ENCODE measurements at regions not wholly inside any gene's neighbourhood (a gene's known extent, or its start where the extent isn't known, plus 50 kb on each side); places are given as distances from the start of the nearest gene placed in this dataset.
"Not testable (repeated sequence)": the region's sequence is repeated elsewhere in the genome, so short reads cannot be mapped to it uniquely, and the experiment has no call there.

DNA sequence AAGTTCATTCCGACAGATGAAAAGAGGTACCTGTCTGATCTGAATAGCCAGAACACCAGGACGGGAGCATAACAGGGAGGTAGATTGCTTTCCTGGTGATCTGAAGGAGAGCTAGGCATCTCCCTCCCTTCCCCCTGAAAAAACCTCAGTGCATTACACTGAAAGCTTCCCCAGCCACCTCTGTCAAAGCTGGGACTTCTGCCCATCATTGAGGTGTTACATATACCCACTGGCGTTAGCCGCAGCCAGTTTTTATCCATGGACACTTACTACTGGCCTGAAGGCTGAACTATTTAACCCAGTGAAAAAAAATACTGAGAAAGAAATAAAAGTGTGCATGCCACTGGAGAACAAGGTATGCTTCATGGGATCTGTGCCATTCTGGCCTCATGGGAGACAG lies 568.3 kb upstream of the ADAMTS5 start:
- no peak overlapping the region for H3K4me3 ChIP-seq (ENCODE audit: low read depth, low read length)
- TF ChIP-seq, protein P1, sequence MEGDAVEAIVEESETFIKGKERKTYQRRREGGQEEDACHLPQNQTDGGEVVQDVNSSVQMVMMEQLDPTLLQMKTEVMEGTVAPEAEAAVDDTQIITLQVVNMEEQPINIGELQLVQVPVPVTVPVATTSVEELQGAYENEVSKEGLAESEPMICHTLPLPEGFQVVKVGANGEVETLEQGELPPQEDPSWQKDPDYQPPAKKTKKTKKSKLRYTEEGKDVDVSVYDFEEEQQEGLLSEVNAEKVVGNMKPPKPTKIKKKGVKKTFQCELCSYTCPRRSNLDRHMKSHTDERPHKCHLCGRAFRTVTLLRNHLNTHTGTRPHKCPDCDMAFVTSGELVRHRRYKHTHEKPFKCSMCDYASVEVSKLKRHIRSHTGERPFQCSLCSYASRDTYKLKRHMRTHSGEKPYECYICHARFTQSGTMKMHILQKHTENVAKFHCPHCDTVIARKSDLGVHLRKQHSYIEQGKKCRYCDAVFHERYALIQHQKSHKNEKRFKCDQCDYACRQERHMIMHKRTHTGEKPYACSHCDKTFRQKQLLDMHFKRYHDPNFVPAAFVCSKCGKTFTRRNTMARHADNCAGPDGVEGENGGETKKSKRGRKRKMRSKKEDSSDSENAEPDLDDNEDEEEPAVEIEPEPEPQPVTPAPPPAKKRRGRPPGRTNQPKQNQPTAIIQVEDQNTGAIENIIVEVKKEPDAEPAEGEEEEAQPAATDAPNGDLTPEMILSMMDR (IDR thresholded peaks at IDR 0.05; ENCODE audit: low read depth, low read length, missing control alignments): no peak
- in situ Hi-C loops (cut with HindIII; ENCODE audit: low sequenced_read_pairs): no loop called here
- DNase-seq (ENCODE audit: low read depth): no peak

DNA sequence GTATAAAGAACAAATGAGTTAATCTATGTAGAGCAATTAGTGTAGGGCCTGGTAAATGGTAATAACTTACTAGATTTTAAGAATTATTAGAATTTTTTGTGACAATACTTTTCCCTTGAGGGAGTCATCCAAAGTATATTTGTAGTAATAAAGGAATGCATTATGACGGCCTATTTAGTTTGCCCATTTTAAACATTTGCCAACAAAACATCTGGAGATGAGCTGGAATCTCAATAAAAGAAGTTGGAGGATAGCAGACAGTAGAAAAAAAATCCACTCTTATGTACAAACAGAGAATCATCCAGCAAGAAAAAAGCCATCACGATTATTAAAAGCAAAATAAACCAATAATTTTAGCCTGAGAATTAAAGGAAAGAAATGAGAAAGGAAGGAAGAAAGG lies 567.3 kb upstream of the ADAMTS5 start:
- in situ Hi-C loops (cut with HindIII; ENCODE audit: low sequenced_read_pairs): no loop called here
- TF ChIP-seq, protein P1 (IDR thresholded peaks at IDR 0.05; ENCODE audit: low read depth, low read length, missing control alignments): no peak

DNA sequence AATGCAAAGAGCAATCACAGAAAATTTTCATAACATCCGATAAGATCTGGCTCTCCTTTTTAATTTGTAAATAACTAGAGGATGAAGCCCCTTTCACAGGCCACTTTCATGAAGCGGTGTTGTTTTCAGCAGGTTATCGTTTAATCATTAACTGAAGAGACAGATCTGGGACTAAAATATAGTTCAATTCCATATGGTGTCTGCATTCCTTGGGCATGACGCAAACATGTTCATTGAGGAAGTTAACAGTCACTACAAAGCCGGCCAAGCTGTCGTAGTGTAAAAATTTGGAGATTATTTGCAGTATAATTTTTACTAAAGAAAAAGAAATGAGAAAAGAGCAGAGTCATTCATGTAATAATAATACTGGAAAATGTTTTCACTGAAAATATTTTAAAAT lies 565.2 kb upstream of the ADAMTS5 start:
- in situ Hi-C loops (cut with HindIII; ENCODE audit: low sequenced_read_pairs): no loop called here
- no peak for DNase-seq (ENCODE audit: low read depth)
- H3K4me3 ChIP-seq (ENCODE audit: low read depth, low read length): no peak overlapping the region
- TF ChIP-seq, protein P1 (IDR thresholded peaks at IDR 0.05; ENCODE audit: low read depth, low read length, missing control alignments): no peak

More for the DNA sequence above, 567.3 kb upstream of the ADAMTS5 start:
- DNase-seq (ENCODE audit: low read depth): no peak
- H3K4me3 ChIP-seq (ENCODE audit: low read depth, low read length): no peak overlapping the region

DNA sequence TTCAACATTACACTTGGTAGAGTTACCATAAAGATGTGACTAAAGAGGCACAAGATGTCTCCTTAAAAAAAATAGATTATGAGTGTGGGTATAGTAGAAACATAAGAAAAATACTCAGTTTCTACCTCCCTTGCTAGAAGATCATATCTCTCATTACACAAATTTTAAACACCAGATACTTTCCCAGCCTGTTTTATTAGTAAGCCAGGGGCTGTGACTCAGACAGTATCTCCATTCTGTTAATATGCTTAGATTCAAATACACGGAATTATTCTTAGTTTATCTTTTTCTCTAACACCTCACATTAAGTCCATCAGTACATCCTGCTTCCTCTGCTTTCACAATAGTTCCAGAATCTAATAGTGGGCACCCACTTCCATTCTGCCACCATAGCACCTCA lies 561.8 kb upstream of the ADAMTS5 start:
- no peak for DNase-seq (ENCODE audit: low read depth)
- TF ChIP-seq, protein P1 (IDR thresholded peaks at IDR 0.05; ENCODE audit: low read depth, low read length, missing control alignments): no peak
- no peak overlapping the region for H3K4me3 ChIP-seq (ENCODE audit: low read depth, low read length)
- in situ Hi-C loops (cut with HindIII; ENCODE audit: low sequenced_read_pairs): no loop called here

DNA sequence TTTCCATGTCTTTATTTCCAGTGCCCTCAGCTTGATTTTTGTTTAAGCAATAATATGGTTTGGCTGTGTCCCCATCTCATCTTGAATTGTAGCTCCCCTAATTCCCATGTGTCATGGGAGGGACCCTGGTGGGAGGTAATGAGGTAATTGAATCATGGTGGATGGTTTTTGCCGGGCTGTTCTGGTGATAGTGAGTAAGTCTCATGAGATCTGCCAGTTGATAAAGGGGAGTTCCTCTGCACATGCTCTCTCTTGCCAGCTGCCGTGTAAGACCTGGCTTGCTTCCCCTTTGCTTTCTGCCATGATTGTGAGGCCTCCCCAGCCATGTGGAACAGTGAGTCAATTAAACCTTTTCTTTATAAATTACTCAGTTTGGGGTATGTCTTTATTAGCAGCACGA lies 559.6 kb upstream of the ADAMTS5 start:
- in situ Hi-C loops (cut with HindIII; ENCODE audit: low sequenced_read_pairs): no loop called here
- no peak for DNase-seq (ENCODE audit: low read depth)
- H3K4me3 ChIP-seq (ENCODE audit: low read depth, low read length): no peak overlapping the region
- TF ChIP-seq, protein P1 (IDR thresholded peaks at IDR 0.05; ENCODE audit: low read depth, low read length, missing control alignments): no peak

DNA sequence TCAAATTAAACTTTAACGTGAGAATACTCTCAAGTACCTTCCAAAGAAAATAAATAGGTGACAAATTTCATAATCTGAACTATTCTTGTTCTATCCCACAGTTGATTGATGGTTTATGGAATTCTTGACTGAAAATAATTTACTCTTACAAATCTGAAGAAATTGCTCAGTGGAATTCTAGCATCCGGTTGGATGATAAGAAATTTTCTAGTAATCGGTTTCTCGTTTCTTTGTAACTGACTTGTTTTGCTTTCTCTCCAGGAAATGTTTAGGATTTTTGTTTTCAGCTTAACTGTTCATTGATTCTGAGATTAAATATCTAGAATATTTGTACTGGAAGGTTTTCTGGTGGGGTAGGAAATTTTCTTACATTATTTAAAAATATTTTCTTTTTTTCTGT lies 558.9 kb upstream of the ADAMTS5 start:
- no peak for DNase-seq (ENCODE audit: low read depth)
- H3K4me3 ChIP-seq (ENCODE audit: low read depth, low read length): no peak overlapping the region
- in situ Hi-C loops (cut with HindIII; ENCODE audit: low sequenced_read_pairs): no loop called here
- TF ChIP-seq, protein P1 (IDR thresholded peaks at IDR 0.05; ENCODE audit: low read depth, low read length, missing control alignments): no peak

DNA sequence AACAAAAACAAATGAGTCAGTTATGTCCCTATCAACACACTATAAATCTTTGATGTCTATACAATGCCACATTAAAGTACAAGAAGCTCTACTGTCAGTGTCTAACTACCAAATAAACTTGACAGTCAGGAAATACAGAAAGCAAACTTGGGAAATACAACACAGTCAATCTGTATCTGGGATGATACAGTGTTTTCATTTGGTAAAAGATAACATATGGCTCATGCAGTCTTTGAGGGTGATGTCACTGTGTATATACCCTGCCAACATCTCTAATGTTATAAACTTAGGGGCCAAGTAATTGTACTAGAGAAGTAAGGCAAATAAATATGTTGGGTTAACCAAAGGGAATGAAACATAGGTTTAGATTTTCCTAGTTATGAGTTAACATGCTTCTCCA lies 552.5 kb upstream of the ADAMTS5 start:
- no peak overlapping the region for H3K4me3 ChIP-seq (ENCODE audit: low read depth, low read length)
- in situ Hi-C loops (cut with HindIII; ENCODE audit: low sequenced_read_pairs): no loop called here
- TF ChIP-seq, protein P1 (IDR thresholded peaks at IDR 0.05; ENCODE audit: low read depth, low read length, missing control alignments): no peak
- DNase-seq (ENCODE audit: low read depth): peak; percentile 44

DNA sequence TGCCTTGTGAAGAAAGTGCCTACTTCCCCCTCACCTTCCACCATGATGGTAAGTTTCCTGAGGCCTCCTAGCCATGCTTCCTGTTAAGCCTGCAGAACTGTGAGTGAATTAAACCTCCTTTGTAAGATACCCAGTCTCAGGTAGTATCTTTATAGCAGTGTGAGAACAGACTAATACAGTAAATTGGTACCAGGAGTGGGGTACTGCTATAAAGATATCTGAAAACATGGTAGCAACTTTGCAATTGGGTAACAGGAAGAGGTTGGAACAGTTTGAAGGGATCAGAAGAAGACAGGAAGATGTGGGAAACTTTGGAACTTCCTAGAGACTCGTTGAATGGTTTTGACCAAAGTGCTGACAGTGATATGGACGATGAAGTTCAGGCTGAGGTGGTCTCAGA lies 550.3 kb upstream of the ADAMTS5 start:
- DNase-seq (ENCODE audit: low read depth); H3K4me3 ChIP-seq (ENCODE audit: low read depth, low read length); in situ Hi-C loops (cut with HindIII; ENCODE audit: low sequenced_read_pairs): not testable (repeated sequence)

All from astrocyte of the cerebellum (primary cell).